ENCODE measurements at regions not wholly inside any gene's neighbourhood (a gene's known extent, or its start where the extent isn't known, plus 50 kb on each side); places are given as distances from the start of the nearest gene placed in this dataset.

DNA sequence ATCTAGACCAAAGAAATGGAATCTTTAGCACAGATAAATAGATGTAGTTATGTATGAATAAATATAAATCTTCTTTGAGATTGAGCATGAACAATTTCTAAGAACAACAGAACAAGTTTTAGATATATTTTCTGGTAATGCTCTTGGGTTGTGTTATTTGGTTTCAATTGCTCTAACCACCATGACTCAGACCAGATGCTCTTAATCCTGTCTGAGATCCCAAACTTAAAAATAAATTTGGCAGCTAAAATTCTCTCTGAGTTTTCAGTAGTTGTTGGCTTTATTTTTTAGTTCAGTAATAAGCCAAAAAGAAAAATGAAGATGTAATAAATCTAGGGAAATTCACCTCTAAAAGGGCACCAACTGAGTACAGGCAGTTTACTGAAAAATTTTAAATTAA lies 1693.4 kb downstream of the NCAM2 start:
- TF ChIP-seq, protein P1, sequence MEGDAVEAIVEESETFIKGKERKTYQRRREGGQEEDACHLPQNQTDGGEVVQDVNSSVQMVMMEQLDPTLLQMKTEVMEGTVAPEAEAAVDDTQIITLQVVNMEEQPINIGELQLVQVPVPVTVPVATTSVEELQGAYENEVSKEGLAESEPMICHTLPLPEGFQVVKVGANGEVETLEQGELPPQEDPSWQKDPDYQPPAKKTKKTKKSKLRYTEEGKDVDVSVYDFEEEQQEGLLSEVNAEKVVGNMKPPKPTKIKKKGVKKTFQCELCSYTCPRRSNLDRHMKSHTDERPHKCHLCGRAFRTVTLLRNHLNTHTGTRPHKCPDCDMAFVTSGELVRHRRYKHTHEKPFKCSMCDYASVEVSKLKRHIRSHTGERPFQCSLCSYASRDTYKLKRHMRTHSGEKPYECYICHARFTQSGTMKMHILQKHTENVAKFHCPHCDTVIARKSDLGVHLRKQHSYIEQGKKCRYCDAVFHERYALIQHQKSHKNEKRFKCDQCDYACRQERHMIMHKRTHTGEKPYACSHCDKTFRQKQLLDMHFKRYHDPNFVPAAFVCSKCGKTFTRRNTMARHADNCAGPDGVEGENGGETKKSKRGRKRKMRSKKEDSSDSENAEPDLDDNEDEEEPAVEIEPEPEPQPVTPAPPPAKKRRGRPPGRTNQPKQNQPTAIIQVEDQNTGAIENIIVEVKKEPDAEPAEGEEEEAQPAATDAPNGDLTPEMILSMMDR (IDR thresholded peaks at IDR 0.05; ENCODE audit: insufficient read depth, low read length, poor library complexity, severe bottlenecking), result no peak
- TF ChIP-seq EZH2phosphoT487 (conservative IDR thresholded peaks at IDR 0.05; ENCODE audit: low read length), result no peak
